ENCODE measurements at regions not wholly inside any gene's neighbourhood (a gene's known extent, or its start where the extent isn't known, plus 50 kb on each side); places are given as distances from the start of the nearest gene placed in this dataset.

- no peak for TF ChIP-seq ZHX2 (IDR thresholded peaks at IDR 0.05; ENCODE audit: low read depth)
- no peak for TF ChIP-seq ZHX2 (CRISPR knock-in tag; IDR thresholded peaks at IDR 0.05; ENCODE audit: borderline replicate concordance)
- TF ChIP-seq SATB2 (CRISPR knock-in tag; IDR thresholded peaks at IDR 0.05), result no peak
- no peak for TF ChIP-seq RFXANK (CRISPR knock-in tag; IDR thresholded peaks at IDR 0.05)
Measured at GRCh38 chr20:19953606-19954005, 63.6 kb upstream of the NAA20 start (continued).

GRCh38 chr20:19956976-19957375 lies 60.2 kb upstream of the NAA20 start:
- ChIA-PET POLR2A (no interaction called here), CTCF (ENCODE audit: low intra/inter-chr PET ratio, low total read pairs) (no interaction called here)
- H2AFZ ChIP-seq (ENCODE audit: low read length), result no peak overlapping the region
- no peaks in the 10 kb centered on the region for H3K9me3 ChIP-seq (ENCODE audit: low read length)
- no peaks in the 10 kb centered on the region for H3K36me3 ChIP-seq (replicated peaks in 1 of 2; ENCODE audit: control insufficient read depth in 1 of 2, insufficient read depth in 2 of 2, low read length in 2 of 2)
- TF ChIP-seq, protein P1, sequence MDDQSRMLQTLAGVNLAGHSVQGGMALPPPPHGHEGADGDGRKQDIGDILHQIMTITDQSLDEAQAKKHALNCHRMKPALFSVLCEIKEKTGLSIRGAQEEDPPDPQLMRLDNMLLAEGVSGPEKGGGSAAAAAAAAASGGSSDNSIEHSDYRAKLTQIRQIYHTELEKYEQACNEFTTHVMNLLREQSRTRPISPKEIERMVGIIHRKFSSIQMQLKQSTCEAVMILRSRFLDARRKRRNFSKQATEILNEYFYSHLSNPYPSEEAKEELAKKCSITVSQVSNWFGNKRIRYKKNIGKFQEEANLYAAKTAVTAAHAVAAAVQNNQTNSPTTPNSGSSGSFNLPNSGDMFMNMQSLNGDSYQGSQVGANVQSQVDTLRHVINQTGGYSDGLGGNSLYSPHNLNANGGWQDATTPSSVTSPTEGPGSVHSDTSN (CRISPR knock-in tag; IDR thresholded peaks at IDR 0.05; ENCODE audit: borderline replicate concordance), result no peak
- TF ChIP-seq, protein P2, sequence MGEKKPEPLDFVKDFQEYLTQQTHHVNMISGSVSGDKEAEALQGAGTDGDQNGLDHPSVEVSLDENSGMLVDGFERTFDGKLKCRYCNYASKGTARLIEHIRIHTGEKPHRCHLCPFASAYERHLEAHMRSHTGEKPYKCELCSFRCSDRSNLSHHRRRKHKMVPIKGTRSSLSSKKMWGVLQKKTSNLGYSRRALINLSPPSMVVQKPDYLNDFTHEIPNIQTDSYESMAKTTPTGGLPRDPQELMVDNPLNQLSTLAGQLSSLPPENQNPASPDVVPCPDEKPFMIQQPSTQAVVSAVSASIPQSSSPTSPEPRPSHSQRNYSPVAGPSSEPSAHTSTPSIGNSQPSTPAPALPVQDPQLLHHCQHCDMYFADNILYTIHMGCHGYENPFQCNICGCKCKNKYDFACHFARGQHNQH (CRISPR knock-in tag; IDR thresholded peaks at IDR 0.05), result no peak
- 0 out of 2 replicates have a peak, but pooled peaks have one; percentile 40 for TF ChIP-seq ZNF891 (CRISPR knock-in tag; IDR thresholded peaks at IDR 0.05)
- H3K4me1 ChIP-seq (ENCODE audit: insufficient read depth, low read length), result peaks cover 9% of the 10 kb centered on the region
- DNase-seq (ENCODE audit: low spot score) (no peak), FAIRE-seq (no peak), ATAC-seq (no peak)
- H3K4me3 ChIP-seq (replicated peaks in 1 of 3; ENCODE audit: insufficient read depth in 1 of 3, low read depth in 2 of 3, low read length in 3 of 3), result no peak overlapping the region
- H3K27me3 ChIP-seq (ENCODE audit: control insufficient read depth in 1 of 2, insufficient read depth in 2 of 2, low read length in 2 of 2), result no peaks in the 10 kb centered on the region
- in situ Hi-C loops (cut with HindIII; ENCODE audit: extremely low pct_ligation_motif_present, low pct_unique_long_range_greater_than_20kb) (no loop called here), intact Hi-C loops (cut with micrococcal nuclease; ENCODE audit: unreplicated experiment) (no loop called here)
- 89% methylated on average over 3 of the region's 4 CpGs for WGBS (ENCODE audit: low lambda C conversion rate)
- H3K9ac ChIP-seq (ENCODE audit: insufficient read depth, low read depth, low read length), result no peak overlapping the region
- no peaks in the 10 kb centered on the region for H4K20me1 ChIP-seq (ENCODE audit: insufficient read depth, low read length)
- no peak overlapping the region for H3K27ac ChIP-seq (ENCODE audit: extremely low read length, insufficient read depth, low read length)
- no peaks in the 10 kb centered on the region for H3K79me2 ChIP-seq (ENCODE audit: insufficient read depth, low read length)
- H3K4me2 ChIP-seq (ENCODE audit: low read depth, low read length), result no peak overlapping the region
- no TSS peak for BruUV-seq (replicated peaks)

Data from HepG2 (cell line).